H9 (cell line): ENCODE measurements at regions not wholly inside any gene's neighbourhood (a gene's known extent, or its start where the extent isn't known, plus 50 kb on each side); places are given as distances from the start of the nearest gene placed in this dataset.

Experiments
- DNase-seq: peaks from one replicate; pipeline ENCODE4 v3.0.0-alpha.2; 2017
- H2AFZ ChIP-seq: one replicate; pipeline ENCODE4 v1.6.1; 2013; ENCODE audit warnings: mild to moderate bottlenecking, low read length, control low read depth, moderate library complexity
- H2AK5ac ChIP-seq: 2 replicates; pipeline ENCODE4 v1.6.1; 2013; ENCODE audit warnings: low read length, control low read depth, mixed read lengths; ENCODE audit not compliant: insufficient read length
- H2BK120ac ChIP-seq: one replicate; pipeline ENCODE4 v1.6.1; 2013; ENCODE audit warnings: low read depth, mild to moderate bottlenecking, low read length, control low read depth, inconsistent platforms; ENCODE audit not compliant: poor library complexity, severe bottlenecking
- H2BK12ac ChIP-seq: 2 replicates; pipeline ENCODE4 v1.6.1; 2013; ENCODE audit warnings: low read length, control low read depth, mixed read lengths, low read depth; ENCODE audit not compliant: insufficient read length
- H2BK15ac ChIP-seq: 2 replicates; pipeline ENCODE4 v1.6.1; 2013; ENCODE audit warnings: low read depth, low read length, control low read depth
- H2BK20ac ChIP-seq: one replicate; pipeline ENCODE4 v1.6.1; 2013; ENCODE audit warnings: low read depth, mild to moderate bottlenecking, low read length, control low read depth, inconsistent platforms; ENCODE audit not compliant: poor library complexity, severe bottlenecking
- H2BK5ac ChIP-seq: 2 replicates; pipeline ENCODE4 v1.6.1; 2013; ENCODE audit warnings: low read length, control low read depth, mixed read lengths; ENCODE audit not compliant: insufficient read length
- H3K14ac ChIP-seq: 2 replicates; pipeline ENCODE4 v1.6.1; 2013; ENCODE audit warnings: low read length, control low read depth; ENCODE audit not compliant: insufficient read depth
- H3K18ac ChIP-seq: 2 replicates; pipeline ENCODE4 v1.6.1; 2013; ENCODE audit warnings: low read depth, mild to moderate bottlenecking, mixed read lengths, low read length, control low read depth; ENCODE audit not compliant: insufficient read length
- H3K23ac ChIP-seq: 2 replicates; pipeline ENCODE4 v1.6.1; 2013; ENCODE audit warnings: low read length, control low read depth, mixed read lengths, low read depth; ENCODE audit not compliant: insufficient read length
- H3K23me2 ChIP-seq: 2 replicates; pipeline ENCODE4 v1.6.1; 2013; ENCODE audit warnings: low read depth, mild to moderate bottlenecking, mixed read lengths, low read length, control low read depth; ENCODE audit not compliant: insufficient read length, poor library complexity, severe bottlenecking
- H3K27ac ChIP-seq: 2 replicates; pipeline ENCODE4 v1.5.1; 2013; ENCODE audit warnings: low read length, control low read depth, mixed read lengths, low read depth; ENCODE audit not compliant: insufficient read length
- H3K27me3 ChIP-seq: 2 replicates; pipeline ENCODE4 v1.6.1; 2013; ENCODE audit warnings: low read length, control low read depth, inconsistent platforms; ENCODE audit not compliant: insufficient read depth
- H3K4ac ChIP-seq: 2 replicates; pipeline ENCODE4 v1.6.1; 2013; ENCODE audit warnings: low read depth, mild to moderate bottlenecking, control low read depth, inconsistent platforms, low read length, moderate library complexity
- H3K4me1 ChIP-seq: 2 replicates; pipeline ENCODE4 v1.6.1; 2013; ENCODE audit warnings: low read length, control low read depth, inconsistent platforms; ENCODE audit not compliant: insufficient read depth
- H3K4me2 ChIP-seq: 2 replicates; pipeline ENCODE4 v1.6.1; 2013; ENCODE audit warnings: low read length, control low read depth, mixed read lengths; ENCODE audit not compliant: insufficient read length, insufficient read depth
- H3K56ac ChIP-seq: 2 replicates; pipeline ENCODE4 v1.6.1; 2013; ENCODE audit warnings: low read depth, mild to moderate bottlenecking, mixed read lengths, low read length, control low read depth; ENCODE audit not compliant: insufficient read length
- H3K79me1 ChIP-seq: 2 replicates; pipeline ENCODE4 v1.6.1; 2013; ENCODE audit warnings: low read depth, mild to moderate bottlenecking, moderate library complexity, low read length, control low read depth, inconsistent platforms; ENCODE audit not compliant: insufficient read depth, poor library complexity, severe bottlenecking
- H3K79me2 ChIP-seq: 2 replicates; pipeline ENCODE4 v1.6.1; 2013; ENCODE audit warnings: low read length, control low read depth, inconsistent platforms; ENCODE audit not compliant: insufficient read depth
- H3K9ac ChIP-seq: 2 replicates; pipeline ENCODE4 v1.6.1; 2013; ENCODE audit warnings: low read length, control low read depth, mixed read lengths; ENCODE audit not compliant: insufficient read length; ENCODE audit errors: extremely low read depth
- H3K9me3 ChIP-seq: one replicate; pipeline ENCODE4 v1.6.1; 2013; ENCODE audit warnings: low read depth, low read length, inconsistent platforms; ENCODE audit not compliant: control insufficient read depth
- H3T11ph ChIP-seq: one replicate; pipeline ENCODE4 v1.6.1; 2013; ENCODE audit warnings: mild to moderate bottlenecking, low read length, control low read depth, inconsistent platforms
- H4K20me1 ChIP-seq: one replicate; pipeline ENCODE4 v1.6.1; 2013; ENCODE audit not compliant: control insufficient read depth, insufficient read length, insufficient read depth
- H4K5ac ChIP-seq: 2 replicates; pipeline ENCODE4 v1.6.1; 2013; ENCODE audit warnings: low read depth, mild to moderate bottlenecking, mixed read lengths, low read length, control low read depth; ENCODE audit not compliant: insufficient read length
- H4K8ac ChIP-seq: replicated peaks from 2 replicates; pipeline ENCODE4 v1.6.1; 2013; ENCODE audit warnings: low read length, control low read depth, mixed read lengths, low read depth; ENCODE audit not compliant: insufficient read length
- H4K91ac ChIP-seq: 2 replicates; pipeline ENCODE4 v1.6.1; 2013; ENCODE audit warnings: low read depth, mild to moderate bottlenecking, moderate library complexity, mixed read lengths, low read length, control low read depth; ENCODE audit not compliant: insufficient read length
- H3K27ac Mint-ChIP-seq, 3 experiments: 2 replicates in 2 of 3; 3 replicates in 1 of 3; pipeline ENCODE4 v1.8.0; 2020 to 2021; ENCODE audit warnings: mixed read lengths in 3 of 3, mild to moderate bottlenecking in 1 of 3, moderate library complexity in 1 of 3
- H3K27me3 Mint-ChIP-seq: 2 replicates; pipeline ENCODE4 v1.8.0; 2021; ENCODE audit warnings: low read depth, mild to moderate bottlenecking, moderate library complexity, mixed read lengths
- H3K36me3 Mint-ChIP-seq, 3 experiments: 2 replicates in 2 of 3; 3 replicates in 1 of 3; pipeline ENCODE4 v1.8.0; 2020 to 2021; ENCODE audit warnings: low read depth in 3 of 3, mixed read lengths in 3 of 3; ENCODE audit not compliant: insufficient read depth in 1 of 3
- H3K4me1 Mint-ChIP-seq, 2 experiments: 2 replicates each; pipeline ENCODE4 v1.8.0; 2020; ENCODE audit warnings: mixed read lengths in 2 of 2
- H3K4me3 Mint-ChIP-seq, 2 experiments: 2 replicates in 1 of 2; 3 replicates in 1 of 2; pipeline ENCODE4 v1.8.0; 2020 to 2021; ENCODE audit warnings: mild to moderate bottlenecking in 2 of 2, mixed read lengths in 2 of 2, moderate library complexity in 1 of 2
- H3K9me3 Mint-ChIP-seq, 2 experiments: 2 replicates in 1 of 2; 3 replicates in 1 of 2; pipeline ENCODE4 v1.8.0; 2020; ENCODE audit warnings: mild to moderate bottlenecking in 2 of 2, mixed read lengths in 2 of 2, moderate library complexity in 1 of 2
- WGBS: extraction: QIAGEN DNeasy Blood & Tissue Kit; methylation state at CpG from one replicate; pipeline ENCODE4 v1.1.7; 2013; ENCODE audit warnings: missing lambda C conversion rate, low lambda C conversion rate, mixed read lengths; ENCODE audit not compliant: insufficient read length; ENCODE audit errors: extremely low coverage; 5-methylcytosine and 5-hydroxymethylcytosine counted together
- TF ChIP-seq, protein P1 (sequence below): fragments of 200-600 bp; sonication (generic); conservative IDR thresholded peaks from 3 replicates; pipeline ENCODE4 v1.8.0; 2021; ENCODE audit warnings: antibody characterized with exemption, mild to moderate bottlenecking

GRCh38 chr10:30535677-30536076 is 93.9 kb downstream of the LYZL2 start:
- H3K9me3 Mint-ChIP-seq = no peaks in the 10 kb centered on the region
- Histone ChIP-seq H3K56ac (no peak overlapping the region), H2BK15ac (no peak overlapping the region), H2BK20ac (no peak overlapping the region), H2AFZ (no peak overlapping the region), H2BK120ac (no peak overlapping the region), H3K23ac (no peak overlapping the region), H3K27me3 (no peaks in the 10 kb centered on the region), H3K79me1 (no peaks in the 10 kb centered on the region), H4K5ac (no peak overlapping the region), H3K79me2 (no peaks in the 10 kb centered on the region), H3T11ph (no peak overlapping the region), H2BK5ac (no peak overlapping the region), H4K8ac (no peak overlapping the region), H3K14ac (no peak overlapping the region), H3K4me1 (peaks cover 8% of the 10 kb centered on the region; the same call in 1 of the 2 replicates), H3K4ac (no peak overlapping the region), H3K18ac (no peak overlapping the region), H3K9me3 (no peaks in the 10 kb centered on the region), H3K4me2 (no peak overlapping the region), H3K9ac (no peak overlapping the region), H4K20me1 (no peaks in the 10 kb centered on the region), H3K27ac (no peak overlapping the region), H2AK5ac (no peak overlapping the region), H2BK12ac (no peak overlapping the region), H3K23me2 (no peaks in the 10 kb centered on the region), H4K91ac (no peak overlapping the region)
- no CpG with 5 or more reads among the region's 4 CpGs for WGBS
- H3K4me3 Mint-ChIP-seq = no peak overlapping the region
- TF ChIP-seq, protein P1, sequence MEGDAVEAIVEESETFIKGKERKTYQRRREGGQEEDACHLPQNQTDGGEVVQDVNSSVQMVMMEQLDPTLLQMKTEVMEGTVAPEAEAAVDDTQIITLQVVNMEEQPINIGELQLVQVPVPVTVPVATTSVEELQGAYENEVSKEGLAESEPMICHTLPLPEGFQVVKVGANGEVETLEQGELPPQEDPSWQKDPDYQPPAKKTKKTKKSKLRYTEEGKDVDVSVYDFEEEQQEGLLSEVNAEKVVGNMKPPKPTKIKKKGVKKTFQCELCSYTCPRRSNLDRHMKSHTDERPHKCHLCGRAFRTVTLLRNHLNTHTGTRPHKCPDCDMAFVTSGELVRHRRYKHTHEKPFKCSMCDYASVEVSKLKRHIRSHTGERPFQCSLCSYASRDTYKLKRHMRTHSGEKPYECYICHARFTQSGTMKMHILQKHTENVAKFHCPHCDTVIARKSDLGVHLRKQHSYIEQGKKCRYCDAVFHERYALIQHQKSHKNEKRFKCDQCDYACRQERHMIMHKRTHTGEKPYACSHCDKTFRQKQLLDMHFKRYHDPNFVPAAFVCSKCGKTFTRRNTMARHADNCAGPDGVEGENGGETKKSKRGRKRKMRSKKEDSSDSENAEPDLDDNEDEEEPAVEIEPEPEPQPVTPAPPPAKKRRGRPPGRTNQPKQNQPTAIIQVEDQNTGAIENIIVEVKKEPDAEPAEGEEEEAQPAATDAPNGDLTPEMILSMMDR = no peak
- no peak for DNase-seq
- H3K27ac Mint-ChIP-seq = no peak overlapping the region
- no peaks in the 10 kb centered on the region for H3K27me3 Mint-ChIP-seq
- no peaks in the 10 kb centered on the region for H3K36me3 Mint-ChIP-seq
- H3K4me1 Mint-ChIP-seq = peaks cover 22 to 29% of the 10 kb centered on the region in 2 experiments
